Renal pelvis (tissue), 1 donor: ENCODE measurements at regions not wholly inside any gene's neighbourhood (a gene's known extent, or its start where the extent isn't known, plus 50 kb on each side); places are given as distances from the start of the nearest gene placed in this dataset.
"Not testable (repeated sequence)": the region's sequence is repeated elsewhere in the genome, so short reads cannot be mapped to it uniquely, and the experiment has no call there.

Experiments
- DNase-seq: peaks from one replicate; pipeline ENCODE4 v3.0.0-alpha.2; 2013

GRCh38 chr14:43548368-43548767, 958.7 kb downstream of the FSCB start:
- DNase-seq, result no peak

GRCh38 chr14:43547596-43547995, 959.5 kb downstream of the FSCB start:
- not testable (repeated sequence) for DNase-seq

- no peak for DNase-seq
These were observed 965.7 kb downstream of the FSCB start for GRCh38 chr14:43541356-43541755.

GRCh38 chr14:43540948-43541347, 966.1 kb downstream of the FSCB start:
- no peak for DNase-seq

GRCh38 chr14:43539210-43539609, 967.9 kb downstream of the FSCB start:
- peak; percentile 54 for DNase-seq

- no peak for DNase-seq
These were observed 971.7 kb downstream of the FSCB start for GRCh38 chr14:43535231-43535838.

- DNase-seq, result no peak
These were observed 974.2 kb downstream of the FSCB start for GRCh38 chr14:43532825-43533416.

- no peak for DNase-seq
These were observed 978.8 kb downstream of the FSCB start for GRCh38 chr14:43528321-43528720.

GRCh38 chr14:43525658-43526057, 981.4 kb downstream of the FSCB start:
- DNase-seq, result no peak

GRCh38 chr14:43522901-43523300, 984.2 kb downstream of the FSCB start:
- DNase-seq, result no peak

GRCh38 chr14:43522191-43522590, 984.9 kb downstream of the FSCB start:
- DNase-seq, result no peak

GRCh38 chr14:43503508-43503907, 1003.6 kb downstream of the FSCB start:
- DNase-seq, result no peak

GRCh38 chr14:43492359-43492758, 1014.7 kb downstream of the FSCB start:
- DNase-seq, result not testable (repeated sequence)

- DNase-seq, result no peak
These were observed 1023.7 kb downstream of the FSCB start for GRCh38 chr14:43483415-43483814.

GRCh38 chr14:43481864-43482263, 1025.2 kb downstream of the FSCB start:
- no peak for DNase-seq

GRCh38 chr14:43480976-43481375, 1026.1 kb downstream of the FSCB start:
- no peak for DNase-seq

GRCh38 chr14:43479596-43480195, 1027.4 kb downstream of the FSCB start:
- DNase-seq, result no peak

GRCh38 chr14:43476822-43477221, 1030.3 kb downstream of the FSCB start:
- DNase-seq, result no peak

GRCh38 chr14:43475757-43476156, 1031.3 kb downstream of the FSCB start:
- DNase-seq, result no peak

GRCh38 chr14:43471595-43471994, 1035.5 kb downstream of the FSCB start:
- DNase-seq, result no peak

GRCh38 chr14:43464968-43465367, 1042.1 kb downstream of the FSCB start:
- DNase-seq, result no peak

- peak; percentile 31 for DNase-seq
These were observed 1057.8 kb downstream of the FSCB start for GRCh38 chr14:43449291-43449690.

GRCh38 chr14:43438056-43438455, 1069.0 kb downstream of the FSCB start:
- no peak for DNase-seq

- no peak for DNase-seq
These were observed 1088.8 kb downstream of the FSCB start for GRCh38 chr14:43418324-43418723.
